HEK293 (cell line): ENCODE measurements at regions not wholly inside any gene's neighbourhood (a gene's known extent, or its start where the extent isn't known, plus 50 kb on each side); places are given as distances from the start of the nearest gene placed in this dataset.

Experiments used
- CTCF ChIA-PET: fragments of 350-600 bp; formaldehyde crosslinking; extraction: SDS; loops from one replicate; lab custom pipeline; 2021; ENCODE audit warnings: antibody characterized with exemption; lab: Yijun Ruan, JAX
- POLR2A ChIA-PET: fragments of 300-600 bp; formaldehyde crosslinking; extraction: SDS; loops from one replicate; lab custom pipeline; 2020; ENCODE audit warnings: antibody characterized with exemption, inconsistent platforms; lab: Yijun Ruan, JAX
- H3K27ac ChIP-seq: fragments of 200-500 bp; sonication (Bioruptor generic); 2 replicates; pipeline ENCODE4 v1.5.1; 2014; ENCODE audit warnings: low read depth, low read length, control low read depth, inconsistent platforms; ENCODE audit errors: extremely low read depth
- H3K36me3 ChIP-seq, 2 experiments: fragments of 200-500 bp in 1 of 2; sonication (Bioruptor generic) in 1 of 2; 1 replicate in 1 of 2; 2 replicates in 1 of 2; pipeline ENCODE4 v1.5.1; 2014 to 2017; ENCODE audit warnings: inconsistent platforms in 2 of 2, low read length in 2 of 2; ENCODE audit not compliant: control insufficient read depth in 2 of 2, insufficient read depth in 1 of 2
- H3K4me1 ChIP-seq: fragments of 200-500 bp; sonication (Bioruptor generic); 2 replicates; pipeline ENCODE4 v1.5.1; 2014; ENCODE audit warnings: mild to moderate bottlenecking, low read length, inconsistent platforms; ENCODE audit not compliant: control insufficient read depth, insufficient read depth
- H3K4me3 ChIP-seq: 2 replicates; pipeline ENCODE4 v1.5.1; 2011; ENCODE audit warnings: low read depth, mild to moderate bottlenecking, control low read depth, low read length, moderate library complexity
- H3K9me3 ChIP-seq: fragments of 200-500 bp; sonication (Bioruptor generic); 2 replicates; pipeline ENCODE4 v1.5.1; 2014; ENCODE audit warnings: low read depth, low read length, inconsistent platforms; ENCODE audit not compliant: control insufficient read depth, insufficient read depth
- KLF9 ChIP-seq: fragments of 450-650 bp; formaldehyde crosslinking; IDR thresholded peaks from 2 replicates; pipeline ENCODE4 v1.5.1; 2016; ENCODE audit warnings: missing biosample characterization, missing genetic modification characterization, low read depth
- RBAK ChIP-seq: fragments of 450-650 bp; formaldehyde crosslinking; IDR thresholded peaks from 2 replicates; pipeline ENCODE4 v1.5.1; 2016; ENCODE audit warnings: missing biosample characterization, missing genetic modification characterization
- REPIN1 ChIP-seq: fragments of 450-650 bp; formaldehyde crosslinking; IDR thresholded peaks from 2 replicates; pipeline ENCODE4 v1.5.1; 2017; ENCODE audit warnings: missing biosample characterization, missing genetic modification characterization, low read depth
- SCRT2 ChIP-seq: fragments of 450-650 bp; formaldehyde crosslinking; IDR thresholded peaks from 2 replicates; pipeline ENCODE4 v1.5.1; 2016; ENCODE audit warnings: missing biosample characterization, missing genetic modification characterization
- ZBTB7A ChIP-seq: fragments of 450-650 bp; formaldehyde crosslinking; IDR thresholded peaks from 2 replicates; pipeline ENCODE4 v1.5.1; 2016; ENCODE audit warnings: low read depth, missing biosample characterization, missing genetic modification characterization
- ZFP69B ChIP-seq: fragments of 450-650 bp; formaldehyde crosslinking; IDR thresholded peaks from 2 replicates; pipeline ENCODE4 v1.5.1; 2016; ENCODE audit warnings: missing biosample characterization, missing genetic modification characterization
- ZNF121 ChIP-seq: fragments of 450-650 bp; formaldehyde crosslinking; IDR thresholded peaks from 2 replicates; pipeline ENCODE4 v1.5.1; 2016; ENCODE audit warnings: missing biosample characterization, missing genetic modification characterization
- ZNF223 ChIP-seq: fragments of 450-650 bp; formaldehyde crosslinking; IDR thresholded peaks from 2 replicates; pipeline ENCODE4 v1.5.1; 2016; ENCODE audit warnings: missing biosample characterization, missing genetic modification characterization
- ZNF426 ChIP-seq: fragments of 450-650 bp; formaldehyde crosslinking; IDR thresholded peaks from 2 replicates; pipeline ENCODE4 v1.5.1; 2017; ENCODE audit warnings: missing biosample characterization, missing genetic modification characterization, mild to moderate bottlenecking, inconsistent platforms, moderate library complexity
- ZNF521 ChIP-seq: fragments of 450-650 bp; formaldehyde crosslinking; IDR thresholded peaks from 2 replicates; pipeline ENCODE4 v1.5.1; 2017; ENCODE audit warnings: missing biosample characterization, mild to moderate bottlenecking, missing genetic modification characterization
- ZNF626 ChIP-seq: fragments of 450-650 bp; sonication (Bioruptor Pico); formaldehyde crosslinking; IDR thresholded peaks from 2 replicates; pipeline ENCODE4 v1.5.1; 2018; ENCODE audit warnings: missing biosample characterization, missing genetic modification characterization, inconsistent platforms
- ZNF660 ChIP-seq: fragments of 450-650 bp; IDR thresholded peaks from 2 replicates; pipeline ENCODE4 v1.5.1; 2018; ENCODE audit warnings: missing biosample characterization, mild to moderate bottlenecking, missing genetic modification characterization
- ZNF664 ChIP-seq: fragments of 450-650 bp; formaldehyde crosslinking; IDR thresholded peaks from 2 replicates; pipeline ENCODE4 v1.5.1; 2016; ENCODE audit warnings: missing biosample characterization, missing genetic modification characterization
- ZNF670 ChIP-seq: fragments of 450-650 bp; formaldehyde crosslinking; IDR thresholded peaks from 2 replicates; pipeline ENCODE4 v1.5.1; 2016; ENCODE audit warnings: missing biosample characterization, missing genetic modification characterization, low read depth
- ZNF707 ChIP-seq: fragments of 450-650 bp; formaldehyde crosslinking; IDR thresholded peaks from 2 replicates; pipeline ENCODE4 v1.5.1; 2016; ENCODE audit warnings: missing biosample characterization, missing genetic modification characterization
- ZNF768 ChIP-seq: fragments of 450-650 bp; formaldehyde crosslinking; IDR thresholded peaks from 2 replicates; pipeline ENCODE4 v1.5.1; 2018; ENCODE audit warnings: missing biosample characterization, mild to moderate bottlenecking, missing genetic modification characterization
- ZNF791 ChIP-seq: fragments of 450-650 bp; formaldehyde crosslinking; IDR thresholded peaks from 2 replicates; pipeline ENCODE4 v1.5.1; 2016; ENCODE audit warnings: missing biosample characterization, missing genetic modification characterization
- TF ChIP-seq, protein P1 (sequence below): fragments of 450-650 bp; formaldehyde crosslinking; IDR thresholded peaks from 2 replicates; pipeline ENCODE4 v1.5.1; 2016; ENCODE audit warnings: missing biosample characterization, missing genetic modification characterization
- TF ChIP-seq, protein P2 (sequence below): fragments of 450-650 bp; formaldehyde crosslinking; optimal IDR thresholded peaks from 2 replicates; pipeline ENCODE3; 2016; ENCODE audit warnings: missing biosample characterization, mild to moderate bottlenecking, missing genetic modification characterization
- TF ChIP-seq, protein P3 (sequence below): fragments of 450-650 bp; formaldehyde crosslinking; IDR thresholded peaks from 2 replicates; pipeline ENCODE4 v1.5.0; 2017; ENCODE audit warnings: missing biosample characterization, missing genetic modification characterization, borderline replicate concordance
- TF ChIP-seq, protein P4 (sequence below): fragments of 450-650 bp; formaldehyde crosslinking; IDR thresholded peaks from 2 replicates; pipeline ENCODE4 v1.5.1; 2016; ENCODE audit warnings: missing biosample characterization, missing genetic modification characterization
- TF ChIP-seq, protein P5 (sequence below): fragments of 450-650 bp; formaldehyde crosslinking; IDR thresholded peaks from 2 replicates; pipeline ENCODE4 v1.5.1; 2016; ENCODE audit warnings: missing biosample characterization, missing genetic modification characterization

DNA sequence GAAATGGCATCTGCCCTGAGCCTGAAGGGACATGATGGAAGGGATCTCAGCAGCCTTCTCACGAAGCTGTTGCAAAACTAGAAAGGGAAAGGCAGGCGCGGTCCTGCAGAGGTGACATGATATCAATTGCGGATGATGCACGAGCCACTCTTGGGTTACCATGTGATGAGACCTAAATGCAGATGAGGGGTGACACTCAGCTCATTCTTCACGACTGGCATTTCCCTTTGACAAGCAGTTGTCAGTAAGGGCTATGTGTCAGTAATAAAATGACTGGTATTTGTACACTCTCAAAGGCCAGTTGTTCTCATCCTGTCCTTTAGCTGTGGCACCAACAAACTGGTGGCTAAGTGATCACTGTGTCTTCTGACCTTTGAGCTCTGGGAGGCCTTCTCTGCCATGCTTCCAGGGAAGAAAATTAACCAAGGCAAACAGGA, 273.6 kb downstream of the ETAA1 start:
- H3K4me1 ChIP-seq: no peaks in the 10 kb centered on the region
- ChIA-PET CTCF (no interaction called here), POLR2A (no interaction called here)
- no peak for TF ChIP-seq ZNF664 (tag by site-specific recombination)
- no peak for TF ChIP-seq KLF9 (tag by site-specific recombination)
- TF ChIP-seq REPIN1: no peak
- no peak for TF ChIP-seq ZBTB7A (tag by site-specific recombination)
- no peak for TF ChIP-seq ZNF223 (tag by site-specific recombination)
- no peak for TF ChIP-seq ZFP69B
- TF ChIP-seq ZNF670 (tag by site-specific recombination): no peak
- no peak for TF ChIP-seq ZNF626 (tag by site-specific recombination)
- TF ChIP-seq RBAK: no peak
- no peak overlapping the region for H3K4me3 ChIP-seq
- no peaks in the 10 kb centered on the region for H3K36me3 ChIP-seq
- no peaks in the 10 kb centered on the region for H3K9me3 ChIP-seq
- no peak overlapping the region for H3K27ac ChIP-seq

DNA sequence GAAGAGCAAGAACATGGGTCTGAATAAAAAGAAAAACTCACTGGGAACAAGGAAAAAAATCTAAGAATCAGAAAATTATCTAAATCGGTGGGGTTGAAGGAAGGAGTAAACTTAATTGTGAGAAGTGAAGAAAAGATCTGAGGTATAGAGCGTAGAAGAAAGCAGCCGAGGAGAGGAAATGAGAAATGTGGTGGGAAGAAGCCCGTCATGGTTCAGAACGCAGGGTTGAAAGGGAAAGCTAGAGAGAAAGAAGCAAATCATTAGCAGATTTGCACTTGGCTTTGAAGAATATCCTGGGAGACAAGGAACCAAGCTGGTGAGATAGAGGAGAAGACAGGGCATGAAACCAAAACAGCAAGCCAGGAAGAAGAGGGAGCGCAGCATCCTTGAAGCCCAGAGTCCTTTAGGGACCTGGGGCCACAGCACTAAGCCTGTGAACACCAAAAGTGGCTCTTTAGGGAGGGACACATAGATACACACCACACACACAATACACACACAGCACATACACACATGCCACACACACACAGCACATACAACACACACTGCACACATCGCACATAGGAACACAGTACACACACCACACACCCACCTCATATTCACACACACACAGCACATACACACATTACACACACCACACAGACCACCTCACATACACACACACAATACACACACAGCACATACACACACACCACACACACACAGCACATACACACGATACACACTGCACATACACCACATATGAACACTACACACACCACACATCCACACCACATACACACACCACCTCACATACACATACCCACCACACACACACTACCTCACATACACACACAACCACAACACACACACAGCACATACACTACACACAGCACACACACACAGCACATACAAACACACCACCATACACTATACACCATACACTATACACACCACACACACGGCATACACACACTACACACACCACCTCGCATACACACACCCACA, 274.6 kb downstream of the ETAA1 start:
- ChIA-PET POLR2A (no interaction called here), CTCF (interaction anchor here (0.6 kb wide), 1 partner anchor 1246 kb away, joined by 3 read pairs; no protein-coding TSS in a partner anchor)
- Histone ChIP-seq H3K36me3 (no peaks in the 10 kb centered on the region), H3K4me3 (no peak overlapping the region), H3K9me3 (no peaks in the 10 kb centered on the region), H3K27ac (no peak overlapping the region)
- TF ChIP-seq, protein P1, sequence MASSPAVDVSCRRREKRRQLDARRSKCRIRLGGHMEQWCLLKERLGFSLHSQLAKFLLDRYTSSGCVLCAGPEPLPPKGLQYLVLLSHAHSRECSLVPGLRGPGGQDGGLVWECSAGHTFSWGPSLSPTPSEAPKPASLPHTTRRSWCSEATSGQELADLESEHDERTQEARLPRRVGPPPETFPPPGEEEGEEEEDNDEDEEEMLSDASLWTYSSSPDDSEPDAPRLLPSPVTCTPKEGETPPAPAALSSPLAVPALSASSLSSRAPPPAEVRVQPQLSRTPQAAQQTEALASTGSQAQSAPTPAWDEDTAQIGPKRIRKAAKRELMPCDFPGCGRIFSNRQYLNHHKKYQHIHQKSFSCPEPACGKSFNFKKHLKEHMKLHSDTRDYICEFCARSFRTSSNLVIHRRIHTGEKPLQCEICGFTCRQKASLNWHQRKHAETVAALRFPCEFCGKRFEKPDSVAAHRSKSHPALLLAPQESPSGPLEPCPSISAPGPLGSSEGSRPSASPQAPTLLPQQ (tag by site-specific recombination): no peak
- TF ChIP-seq, protein P2, sequence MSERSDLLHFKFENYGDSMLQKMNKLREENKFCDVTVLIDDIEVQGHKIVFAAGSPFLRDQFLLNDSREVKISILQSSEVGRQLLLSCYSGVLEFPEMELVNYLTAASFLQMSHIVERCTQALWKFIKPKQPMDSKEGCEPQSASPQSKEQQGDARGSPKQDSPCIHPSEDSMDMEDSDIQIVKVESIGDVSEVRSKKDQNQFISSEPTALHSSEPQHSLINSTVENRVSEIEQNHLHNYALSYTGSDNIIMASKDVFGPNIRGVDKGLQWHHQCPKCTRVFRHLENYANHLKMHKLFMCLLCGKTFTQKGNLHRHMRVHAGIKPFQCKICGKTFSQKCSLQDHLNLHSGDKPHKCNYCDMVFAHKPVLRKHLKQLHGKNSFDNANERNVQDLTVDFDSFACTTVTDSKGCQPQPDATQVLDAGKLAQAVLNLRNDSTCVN (tag by site-specific recombination): peak; percentile 9
- 0 out of 2 replicates have a peak, but pooled peaks have one; percentile 20 for TF ChIP-seq ZNF707
- TF ChIP-seq, protein P3, sequence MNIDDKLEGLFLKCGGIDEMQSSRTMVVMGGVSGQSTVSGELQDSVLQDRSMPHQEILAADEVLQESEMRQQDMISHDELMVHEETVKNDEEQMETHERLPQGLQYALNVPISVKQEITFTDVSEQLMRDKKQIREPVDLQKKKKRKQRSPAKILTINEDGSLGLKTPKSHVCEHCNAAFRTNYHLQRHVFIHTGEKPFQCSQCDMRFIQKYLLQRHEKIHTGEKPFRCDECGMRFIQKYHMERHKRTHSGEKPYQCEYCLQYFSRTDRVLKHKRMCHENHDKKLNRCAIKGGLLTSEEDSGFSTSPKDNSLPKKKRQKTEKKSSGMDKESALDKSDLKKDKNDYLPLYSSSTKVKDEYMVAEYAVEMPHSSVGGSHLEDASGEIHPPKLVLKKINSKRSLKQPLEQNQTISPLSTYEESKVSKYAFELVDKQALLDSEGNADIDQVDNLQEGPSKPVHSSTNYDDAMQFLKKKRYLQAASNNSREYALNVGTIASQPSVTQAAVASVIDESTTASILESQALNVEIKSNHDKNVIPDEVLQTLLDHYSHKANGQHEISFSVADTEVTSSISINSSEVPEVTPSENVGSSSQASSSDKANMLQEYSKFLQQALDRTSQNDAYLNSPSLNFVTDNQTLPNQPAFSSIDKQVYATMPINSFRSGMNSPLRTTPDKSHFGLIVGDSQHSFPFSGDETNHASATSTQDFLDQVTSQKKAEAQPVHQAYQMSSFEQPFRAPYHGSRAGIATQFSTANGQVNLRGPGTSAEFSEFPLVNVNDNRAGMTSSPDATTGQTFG (tag by site-specific recombination): 0 out of 2 replicates have a peak, but pooled peaks have one; percentile 12
- TF ChIP-seq ZNF121 (tag by site-specific recombination): no peak
- TF ChIP-seq ZNF521 (tag by site-specific recombination): peak; percentile 75; the same call in 1 of the 2 replicates
- TF ChIP-seq, all 188 proteins: peak for 4
- no peaks in the 10 kb centered on the region for H3K4me1 ChIP-seq

DNA sequence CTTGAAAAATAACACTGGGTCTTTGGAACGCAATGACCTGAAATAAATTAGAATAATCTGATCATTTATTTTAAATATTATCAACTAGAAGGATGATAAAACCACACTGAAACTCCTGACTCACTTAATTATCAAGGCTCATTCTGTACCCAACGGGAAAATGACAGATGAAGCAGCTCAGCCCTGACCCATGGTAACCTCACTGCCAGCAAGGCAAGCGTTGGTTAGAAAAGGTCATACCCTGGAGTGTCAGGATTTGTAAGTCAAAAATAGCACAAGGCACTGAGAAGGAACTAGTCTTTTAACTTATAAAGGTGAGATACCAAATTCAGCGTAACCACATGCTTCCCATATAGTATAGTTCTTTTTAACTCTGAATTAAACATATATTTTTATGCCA, 277.5 kb downstream of the ETAA1 start:
- H3K4me1 ChIP-seq: no peaks in the 10 kb centered on the region
- no peak overlapping the region for H3K27ac ChIP-seq
- H3K9me3 ChIP-seq: no peaks in the 10 kb centered on the region
- no peak overlapping the region for H3K4me3 ChIP-seq
- POLR2A ChIA-PET: no interaction called here
- no peaks in the 10 kb centered on the region for H3K36me3 ChIP-seq
- CTCF ChIA-PET: no interaction called here
- no peak for TF ChIP-seq ZNF791 (tag by site-specific recombination)
- TF ChIP-seq, protein P4, sequence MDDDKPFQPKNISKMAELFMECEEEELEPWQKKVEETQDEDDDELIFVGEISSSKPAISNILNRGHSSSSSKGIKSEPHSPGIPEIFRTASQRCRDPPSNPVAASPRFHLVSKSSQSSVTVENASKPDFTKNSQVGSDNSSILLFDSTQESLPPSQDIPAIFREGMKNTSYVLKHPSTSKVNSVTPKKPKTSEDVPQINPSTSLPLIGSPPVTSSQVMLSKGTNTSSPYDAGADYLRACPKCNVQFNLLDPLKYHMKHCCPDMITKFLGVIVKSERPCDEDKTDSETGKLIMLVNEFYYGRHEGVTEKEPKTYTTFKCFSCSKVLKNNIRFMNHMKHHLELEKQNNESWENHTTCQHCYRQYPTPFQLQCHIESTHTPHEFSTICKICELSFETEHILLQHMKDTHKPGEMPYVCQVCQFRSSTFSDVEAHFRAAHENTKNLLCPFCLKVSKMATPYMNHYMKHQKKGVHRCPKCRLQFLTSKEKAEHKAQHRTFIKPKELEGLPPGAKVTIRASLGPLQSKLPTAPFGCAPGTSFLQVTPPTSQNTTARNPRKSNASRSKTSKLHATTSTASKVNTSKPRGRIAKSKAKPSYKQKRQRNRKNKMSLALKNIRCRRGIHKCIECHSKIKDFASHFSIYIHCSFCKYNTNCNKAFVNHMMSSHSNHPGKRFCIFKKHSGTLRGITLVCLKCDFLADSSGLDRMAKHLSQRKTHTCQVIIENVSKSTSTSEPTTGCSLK: no peak
- TF ChIP-seq, protein P5, sequence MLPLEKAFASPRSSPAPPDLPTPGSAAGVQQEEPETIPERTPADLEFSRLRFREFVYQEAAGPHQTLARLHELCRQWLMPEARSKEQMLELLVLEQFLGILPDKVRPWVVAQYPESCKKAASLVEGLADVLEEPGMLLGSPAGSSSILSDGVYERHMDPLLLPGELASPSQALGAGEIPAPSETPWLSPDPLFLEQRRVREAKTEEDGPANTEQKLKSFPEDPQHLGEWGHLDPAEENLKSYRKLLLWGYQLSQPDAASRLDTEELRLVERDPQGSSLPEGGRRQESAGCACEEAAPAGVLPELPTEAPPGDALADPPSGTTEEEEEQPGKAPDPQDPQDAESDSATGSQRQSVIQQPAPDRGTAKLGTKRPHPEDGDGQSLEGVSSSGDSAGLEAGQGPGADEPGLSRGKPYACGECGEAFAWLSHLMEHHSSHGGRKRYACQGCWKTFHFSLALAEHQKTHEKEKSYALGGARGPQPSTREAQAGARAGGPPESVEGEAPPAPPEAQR (tag by site-specific recombination): no peak
- no peak for TF ChIP-seq RBAK
- TF ChIP-seq SCRT2: no peak
- no peak for TF ChIP-seq ZNF768 (tag by site-specific recombination)
- no peak for TF ChIP-seq ZNF660 (tag by site-specific recombination)
- TF ChIP-seq ZNF426 (tag by site-specific recombination): no peak
